Fibroblast of the conjunctiva (primary cell): ENCODE measurements at regions not wholly inside any gene's neighbourhood (a gene's known extent, or its start where the extent isn't known, plus 50 kb on each side); places are given as distances from the start of the nearest gene placed in this dataset.

Source experiments
- DNase-seq: peaks from one replicate; pipeline ENCODE4 v3.0.0-alpha.2; 2010; ENCODE audit warnings: low read depth

DNA sequence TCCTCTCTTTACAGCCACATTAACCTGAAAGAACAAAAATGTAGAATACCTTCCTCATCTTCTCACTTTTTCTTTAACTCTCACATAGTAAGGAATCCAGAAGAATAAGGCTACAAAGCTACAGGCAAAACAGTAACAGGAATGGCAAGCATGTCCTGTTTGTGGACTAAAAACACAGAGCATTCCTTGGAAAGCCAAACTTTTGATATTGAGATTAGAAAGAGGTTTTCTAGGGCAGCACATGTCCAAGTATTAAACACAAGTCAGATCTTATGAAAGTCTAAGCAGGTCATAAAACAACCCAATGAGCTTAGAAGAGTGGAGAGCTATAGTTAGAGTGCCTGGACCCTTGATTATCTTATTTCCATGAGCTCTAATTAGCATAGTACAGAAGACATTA, 58.2 kb upstream of the FAM9C start:
- DNase-seq: no peak

GRCh38 chrX:13101441-13102139, 57.2 kb upstream of the FAM9C start:
- DNase-seq: peak; percentile 83

DNA sequence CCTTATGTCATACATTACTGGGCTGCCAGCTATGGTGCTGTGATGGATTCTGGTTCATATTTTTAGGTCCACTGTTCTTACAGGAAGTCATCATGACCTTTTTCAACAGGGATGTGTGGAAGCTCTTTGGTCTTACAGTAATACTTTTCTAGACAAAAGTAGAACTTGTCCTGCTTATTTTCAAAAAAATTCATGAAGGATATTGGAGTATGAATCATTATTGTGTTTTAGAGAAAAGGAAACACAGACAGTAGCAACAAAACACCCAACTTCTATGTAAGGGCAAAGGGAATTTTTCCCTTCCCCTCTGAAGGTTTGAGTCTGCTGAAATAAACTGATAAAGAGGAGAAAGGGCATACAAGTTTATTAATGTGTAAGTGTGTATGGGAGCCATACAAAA, 54.7 kb upstream of the FAM9C start:
- no peak for DNase-seq

DNA sequence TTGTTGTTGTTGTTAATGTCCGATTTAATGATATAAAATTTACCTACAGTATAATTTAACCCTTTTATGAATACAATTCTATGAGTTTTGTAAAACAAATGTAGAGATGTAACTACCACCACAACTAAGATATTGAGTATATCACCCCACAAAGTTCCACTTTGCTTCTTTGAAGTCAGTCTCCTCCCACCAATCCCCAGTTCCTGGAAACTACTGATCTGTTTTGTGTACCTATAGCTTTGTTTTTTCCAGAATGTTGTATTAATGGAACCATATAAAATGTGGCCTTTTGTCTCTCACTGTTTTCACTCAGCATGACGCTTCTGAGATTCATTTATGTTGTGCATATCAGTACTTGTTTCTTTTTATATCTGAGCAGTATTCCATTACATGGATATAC, 52.3 kb upstream of the FAM9C start:
- no peak for DNase-seq

- DNase-seq: no peak
These were observed 50.5 kb upstream of the FAM9C start for GRCh38 chrX:13094828-13095341.

DNA sequence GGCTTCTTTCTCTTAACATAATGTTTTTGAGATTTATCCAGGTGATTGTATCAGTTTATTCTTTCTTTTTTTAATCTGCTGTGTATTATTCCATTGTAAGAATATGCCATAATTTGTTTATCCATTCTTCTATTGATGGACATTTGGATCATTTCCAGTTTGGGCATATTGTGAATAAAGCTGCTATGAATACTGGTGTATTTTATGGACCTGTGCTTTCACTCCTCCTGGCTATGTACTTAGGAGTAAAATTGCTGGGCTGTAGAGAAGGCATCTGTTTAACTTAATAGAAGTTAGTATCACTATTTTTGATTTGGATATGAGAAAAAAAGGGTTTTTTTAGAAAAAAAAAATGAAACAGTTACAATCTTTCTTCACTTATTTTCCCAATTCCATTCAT, 50.0 kb upstream of the FAM9C start:
- no peak for DNase-seq
